ENCODE measurements at regions not wholly inside any gene's neighbourhood (a gene's known extent, or its start where the extent isn't known, plus 50 kb on each side); places are given as distances from the start of the nearest gene placed in this dataset.

GRCh38 chr21:28442624-28443023, 550.1 kb downstream of the LTN1 start:
- intact Hi-C loops (cut with DNase I; ENCODE audit: low total_unique reads) (no loop called here), in situ Hi-C loops (cut with MboI; ENCODE audit: low pct_ligation_motif_present in 1 of 4, low pct_unique_long_range_greater_than_20kb in 1 of 4, low sequenced_read_pairs in 3 of 4) (no loop called here)
- no peak for DNase-seq
- no peaks in the 10 kb centered on the region for H3K4me1 ChIP-seq
- TF ChIP-seq POLR2AphosphoS5 (IDR thresholded peaks at IDR 0.05) (no peak), EP300 (IDR thresholded peaks at IDR 0.05; ENCODE audit: low read depth) (no peak), POLR2A (IDR thresholded peaks at IDR 0.05) (no peak), CTCF (IDR thresholded peaks at IDR 0.05) (no peak)
- H3K27me3 ChIP-seq = no peaks in the 10 kb centered on the region
- H3K4me3 ChIP-seq = no peak overlapping the region
- H3K36me3 ChIP-seq = no peaks in the 10 kb centered on the region
- H3K9me3 ChIP-seq = no peaks in the 10 kb centered on the region
- H3K27ac ChIP-seq = no peak overlapping the region

- Histone ChIP-seq H3K4me1 (no peaks in the 10 kb centered on the region), H3K4me3 (no peak overlapping the region), H3K36me3 (no peaks in the 10 kb centered on the region), H3K27ac (no peak overlapping the region), H3K27me3 (no peaks in the 10 kb centered on the region), H3K9me3 (no peaks in the 10 kb centered on the region)
- TF ChIP-seq POLR2A (IDR thresholded peaks at IDR 0.05) = no peak
- 74 to 79% methylated on average over 4 of the region's 4 CpGs for WGBS, 2 donors (ENCODE audit: low coverage in 1 of 2)
- in situ Hi-C loops (cut with MboI; ENCODE audit: low pct_ligation_motif_present in 1 of 4, low pct_unique_long_range_greater_than_20kb in 1 of 4, low sequenced_read_pairs in 3 of 4) = no loop called here
- no peak for DNase-seq
- intact Hi-C loops (cut with DNase I; ENCODE audit: low total_unique reads) = no loop called here
These were observed 550.6 kb downstream of the LTN1 start for GRCh38 chr21:28442085-28442484.

GRCh38 chr21:28439788-28440187, 552.9 kb downstream of the LTN1 start:
- no peaks in the 10 kb centered on the region for H3K36me3 ChIP-seq
- no peak overlapping the region for H3K4me3 ChIP-seq
- TF ChIP-seq EP300 (IDR thresholded peaks at IDR 0.05; ENCODE audit: low read depth) = no peak
- TF ChIP-seq POLR2AphosphoS5 (IDR thresholded peaks at IDR 0.05) = peak in 1 of 3 donors; percentile 18
- no peak for TF ChIP-seq CTCF (IDR thresholded peaks at IDR 0.05)
- TF ChIP-seq POLR2A (IDR thresholded peaks at IDR 0.05) = no peak
- H3K27me3 ChIP-seq = no peaks in the 10 kb centered on the region
- intact Hi-C loops (cut with DNase I; ENCODE audit: low total_unique reads) = no loop called here
- WGBS, 2 donors (ENCODE audit: low coverage in 1 of 2) = 77 to 79% methylated on average over 3 of the region's 3 CpGs
- H3K27ac ChIP-seq = peak overlapping the region in 1 of 4 donors; percentile 1
- in situ Hi-C loops (cut with MboI; ENCODE audit: low pct_ligation_motif_present in 1 of 4, low pct_unique_long_range_greater_than_20kb in 1 of 4, low sequenced_read_pairs in 3 of 4) = no loop called here
- H3K9me3 ChIP-seq = no peaks in the 10 kb centered on the region
- H3K4me1 ChIP-seq = no peaks in the 10 kb centered on the region
- no peak for DNase-seq

- peak overlapping the region in 2 of 4 donors; percentile 1 to 26 for H3K27ac ChIP-seq
- 57 to 67% methylated on average over 4 of the region's 4 CpGs for WGBS, 2 donors (ENCODE audit: low coverage in 1 of 2)
- intact Hi-C loops (cut with DNase I; ENCODE audit: low total_unique reads) = no loop called here
- H3K4me1 ChIP-seq = no peaks in the 10 kb centered on the region
- H3K4me3 ChIP-seq = no peak overlapping the region
- H3K27me3 ChIP-seq = no peaks in the 10 kb centered on the region
- no peak for TF ChIP-seq CTCF (IDR thresholded peaks at IDR 0.05)
- in situ Hi-C loops (cut with MboI; ENCODE audit: low pct_ligation_motif_present in 1 of 4, low pct_unique_long_range_greater_than_20kb in 1 of 4, low sequenced_read_pairs in 3 of 4) = no loop called here
- H3K9me3 ChIP-seq = no peaks in the 10 kb centered on the region
- H3K36me3 ChIP-seq = no peaks in the 10 kb centered on the region
- DNase-seq = no peak
These were observed 553.4 kb downstream of the LTN1 start for GRCh38 chr21:28439251-28439650.

- no peaks in the 10 kb centered on the region for H3K9me3 ChIP-seq
- no peak overlapping the region for H3K4me3 ChIP-seq
- DNase-seq = no peak
- no peak for TF ChIP-seq POLR2A (IDR thresholded peaks at IDR 0.05)
- TF ChIP-seq CTCF (IDR thresholded peaks at IDR 0.05) = no peak
- no peak for TF ChIP-seq EP300 (IDR thresholded peaks at IDR 0.05; ENCODE audit: low read depth)
- no peak for TF ChIP-seq POLR2AphosphoS5 (IDR thresholded peaks at IDR 0.05)
- in situ Hi-C loops (cut with MboI; ENCODE audit: low pct_ligation_motif_present in 1 of 4, low pct_unique_long_range_greater_than_20kb in 1 of 4, low sequenced_read_pairs in 3 of 4) = no loop called here
- intact Hi-C loops (cut with DNase I; ENCODE audit: low total_unique reads) = no loop called here
- WGBS, 2 donors (ENCODE audit: low coverage in 1 of 2) = 66 to 71% methylated on average over 2 of the region's 2 CpGs
- H3K27ac ChIP-seq = no peak overlapping the region
- H3K36me3 ChIP-seq = no peaks in the 10 kb centered on the region
- H3K27me3 ChIP-seq = no peaks in the 10 kb centered on the region
- no peaks in the 10 kb centered on the region for H3K4me1 ChIP-seq
These were observed 555.6 kb downstream of the LTN1 start for GRCh38 chr21:28437061-28437460.

Measured in transverse colon (tissue), 4 donors.